WTC11 (cell line): ENCODE measurements at regions not wholly inside any gene's neighbourhood (a gene's known extent, or its start where the extent isn't known, plus 50 kb on each side); places are given as distances from the start of the nearest gene placed in this dataset.

Experiments
- ATAC-seq: fragments of 200-7000 bp; cut with Tn5 transposase; 2 replicates; pipeline ENCODE4 v1.10.0; 2021; ENCODE audit warnings: mild to moderate bottlenecking, moderate library complexity
- CTCF ChIA-PET: fragments of 300-600 bp; sonication (Branson Sonifier 250); formaldehyde crosslinking; loops from one replicate; lab custom pipeline; 2021; ENCODE audit warnings: antibody characterized with exemption; lab: Charles Lee
- POLR2A ChIA-PET: fragments of 350-600 bp; sonication (Branson Sonifier 250); formaldehyde crosslinking; loops from one replicate; lab custom pipeline; 2021; ENCODE audit warnings: antibody characterized with exemption; lab: Charles Lee
- DNase-seq: peaks from one replicate; pipeline ENCODE4 v3.0.0; 2021; ENCODE audit warnings: low spot score
- H3K27ac Mint-ChIP-seq: 2 replicates; pipeline ENCODE4 v1.8.0; 2021; ENCODE audit warnings: mixed read lengths
- H3K27me3 Mint-ChIP-seq: 2 replicates; pipeline ENCODE4 v1.8.0; 2021; ENCODE audit warnings: low read depth, mild to moderate bottlenecking, moderate library complexity, mixed read lengths
- H3K36me3 Mint-ChIP-seq: 2 replicates; pipeline ENCODE4 v1.8.0; 2021; ENCODE audit warnings: mixed read lengths
- H3K4me1 Mint-ChIP-seq: 2 replicates; pipeline ENCODE4 v1.8.0; 2022; ENCODE audit warnings: mixed read lengths
- H3K4me3 Mint-ChIP-seq: 2 replicates; pipeline ENCODE4 v1.8.0; 2021; ENCODE audit warnings: mild to moderate bottlenecking, moderate library complexity, mixed read lengths
- H3K9me3 Mint-ChIP-seq: 2 replicates; pipeline ENCODE4 v1.8.0; 2021; ENCODE audit warnings: mixed read lengths
- ARID4B ChIP-seq: sonication (generic); formaldehyde crosslinking; IDR thresholded peaks from 2 replicates; pipeline ENCODE4 v1.8.0; 2023; ENCODE audit warnings: missing genetic modification reagents, mild to moderate bottlenecking, borderline replicate concordance
- CDX4 ChIP-seq: fragments of 250-450 bp; sonication (Bioruptor Pico); IDR thresholded peaks from 2 replicates; pipeline ENCODE4 v1.9.0; 2021; ENCODE audit warnings: moderate library complexity, mild to moderate bottlenecking, inconsistent platforms, borderline replicate concordance
- E2F4 ChIP-seq: sonication (generic); formaldehyde crosslinking; IDR thresholded peaks from 2 replicates; pipeline ENCODE4 v1.8.1; 2022; ENCODE audit warnings: low read depth, mild to moderate bottlenecking, moderate library complexity, missing genetic modification reagents, borderline replicate concordance
- EMX1 ChIP-seq: fragments of 250-450 bp; sonication (Bioruptor Pico); IDR thresholded peaks from 2 replicates; pipeline ENCODE4 v1.8.0; 2021; ENCODE audit warnings: mild to moderate bottlenecking
- FOXJ3 ChIP-seq: sonication (generic); formaldehyde crosslinking; IDR thresholded peaks from 2 replicates; pipeline ENCODE4 v1.9.0; 2021; ENCODE audit warnings: missing genetic modification reagents, mild to moderate bottlenecking, borderline replicate concordance
- FOXK1 ChIP-seq: sonication (generic); formaldehyde crosslinking; IDR thresholded peaks from 2 replicates; pipeline ENCODE4 v1.8.0; 2022; ENCODE audit warnings: mild to moderate bottlenecking, moderate library complexity, missing genetic modification reagents
- GTF2I ChIP-seq: fragments of 250-450 bp; sonication (Bioruptor Pico); conservative IDR thresholded peaks from 2 replicates; pipeline ENCODE4 v1.4.0; 2021; ENCODE audit warnings: mild to moderate bottlenecking
- IRF1 ChIP-seq: sonication (generic); formaldehyde crosslinking; IDR thresholded peaks from 2 replicates; pipeline ENCODE4 v1.8.0; 2023; ENCODE audit warnings: missing genetic modification reagents
- MAX ChIP-seq: sonication (generic); formaldehyde crosslinking; IDR thresholded peaks from 2 replicates; pipeline ENCODE4 v1.8.0; 2022; ENCODE audit warnings: mild to moderate bottlenecking, missing genetic modification reagents
- MYBL2 ChIP-seq: sonication (generic); formaldehyde crosslinking; IDR thresholded peaks from 2 replicates; pipeline ENCODE4 v1.8.1; 2023; ENCODE audit warnings: mild to moderate bottlenecking, moderate library complexity, missing genetic modification reagents
- NFATC4 ChIP-seq: fragments of 250-450 bp; sonication (Bioruptor Pico); IDR thresholded peaks from 2 replicates; pipeline ENCODE4 v1.9.0; 2021; ENCODE audit warnings: mild to moderate bottlenecking
- PREB ChIP-seq: sonication (generic); formaldehyde crosslinking; IDR thresholded peaks from 2 replicates; pipeline ENCODE4 v1.8.1; 2022; ENCODE audit warnings: mild to moderate bottlenecking, missing genetic modification reagents, moderate library complexity, borderline replicate concordance
- RORB ChIP-seq: fragments of 250-450 bp; sonication (Bioruptor Pico); IDR thresholded peaks from 2 replicates; pipeline ENCODE4 v1.9.0; 2021; ENCODE audit warnings: mild to moderate bottlenecking
- ZBTB21 ChIP-seq: sonication (generic); formaldehyde crosslinking; IDR thresholded peaks from 2 replicates; pipeline ENCODE4 v1.8.1; 2023; ENCODE audit warnings: mild to moderate bottlenecking, missing genetic modification reagents, borderline replicate concordance
- ZBTB43 ChIP-seq: sonication (generic); formaldehyde crosslinking; IDR thresholded peaks from 2 replicates; pipeline ENCODE4 v1.8.1; 2023; ENCODE audit warnings: mild to moderate bottlenecking, missing genetic modification reagents
- ZNF232 ChIP-seq: sonication (generic); formaldehyde crosslinking; IDR thresholded peaks from 2 replicates; pipeline ENCODE4 v1.8.0; 2022; ENCODE audit warnings: mild to moderate bottlenecking, missing genetic modification reagents
- ZNF396 ChIP-seq: fragments of 250-450 bp; sonication (Bioruptor Pico); IDR thresholded peaks from 2 replicates; pipeline ENCODE4 v1.8.0; 2021; ENCODE audit warnings: mild to moderate bottlenecking, moderate library complexity, borderline replicate concordance
- ZNF425 ChIP-seq: fragments of 250-450 bp; sonication (Bioruptor Pico); conservative IDR thresholded peaks from 2 replicates; pipeline ENCODE4 v1.9.0; 2021; ENCODE audit warnings: mild to moderate bottlenecking
- ZNF671 ChIP-seq: fragments of 250-450 bp; sonication (Bioruptor Pico); IDR thresholded peaks from 2 replicates; pipeline ENCODE4 v1.8.0; 2021; ENCODE audit warnings: mild to moderate bottlenecking
- ZSCAN18 ChIP-seq: fragments of 250-450 bp; sonication (Bioruptor Pico); IDR thresholded peaks from 2 replicates; pipeline ENCODE4 v2.1.2; 2022; ENCODE audit warnings: mild to moderate bottlenecking, moderate library complexity

- no peak for TF ChIP-seq ZSCAN18 (CRISPR knock-in tag)
- TF ChIP-seq ZNF396 = no peak
- TF ChIP-seq CDX4 (CRISPR knock-in tag) = no peak
- no peak for TF ChIP-seq FOXJ3 (CRISPR knock-in tag)
- TF ChIP-seq PREB (CRISPR knock-in tag) = no peak
- no peak for TF ChIP-seq MYBL2 (CRISPR knock-in tag)
- no peak for TF ChIP-seq ZBTB21
- no peak for TF ChIP-seq EMX1 (CRISPR knock-in tag)
- no peak for TF ChIP-seq NFATC4 (CRISPR knock-in tag)
- TF ChIP-seq MAX (CRISPR knock-in tag) = no peak
- no peak for TF ChIP-seq ARID4B (CRISPR knock-in tag)
- TF ChIP-seq ZNF671 (CRISPR knock-in tag) = no peak
These were observed 168.8 kb upstream of the CADM1 start (continued) for GRCh38 chr11:115672999-115673411.

- TF ChIP-seq EMX1 (CRISPR knock-in tag) = no peak
- no peak for TF ChIP-seq FOXJ3 (CRISPR knock-in tag)
- no peak for TF ChIP-seq GTF2I (CRISPR knock-in tag)
- no peak for TF ChIP-seq FOXK1 (CRISPR knock-in tag)
- no peak for DNase-seq
- ChIA-PET CTCF (no interaction called here), POLR2A (no interaction called here)
- ATAC-seq = no peak
- Mint-ChIP-seq H3K9me3 (no peaks in the 10 kb centered on the region), H3K27me3 (no peaks in the 10 kb centered on the region), H3K36me3 (no peaks in the 10 kb centered on the region), H3K27ac (no peak overlapping the region), H3K4me3 (no peak overlapping the region), H3K4me1 (peaks cover 14% of the 10 kb centered on the region)
These were observed 168.2 kb upstream of the CADM1 start for GRCh38 chr11:115672412-115672811.

GRCh38 chr11:115670538-115671205 is 166.5 kb upstream of the CADM1 start:
- ChIA-PET CTCF (interaction anchor here (1.2 kb wide), 2 partner anchors 9 to 25 kb away, joined by 3 to 6 read pairs; no protein-coding TSS in a partner anchor), POLR2A (no interaction called here)
- no peaks in the 10 kb centered on the region for H3K27me3 Mint-ChIP-seq
- no peak for DNase-seq
- no peaks in the 10 kb centered on the region for H3K9me3 Mint-ChIP-seq
- no peak for ATAC-seq
- peaks cover 8% of the 10 kb centered on the region for H3K4me1 Mint-ChIP-seq
- no peak overlapping the region for H3K4me3 Mint-ChIP-seq
- no peak overlapping the region for H3K27ac Mint-ChIP-seq
- H3K36me3 Mint-ChIP-seq = no peaks in the 10 kb centered on the region
- TF ChIP-seq E2F4 (CRISPR knock-in tag) (no peak), ZBTB43 (CRISPR knock-in tag) (no peak), IRF1 (CRISPR knock-in tag) (no peak), RORB (CRISPR knock-in tag) (no peak), ZNF425 (CRISPR knock-in tag) (no peak), ZNF232 (CRISPR knock-in tag) (no peak)
